ENCODE measurements at regions not wholly inside any gene's neighbourhood (a gene's known extent, or its start where the extent isn't known, plus 50 kb on each side); places are given as distances from the start of the nearest gene placed in this dataset.
"Not testable (repeated sequence)": the region's sequence is repeated elsewhere in the genome, so short reads cannot be mapped to it uniquely, and the experiment has no call there.

- ATAC-seq = peak; percentile 36 to 90 (median 64)
- intact Hi-C loops (cut with DNase I) = no loop called here
- WGBS (ENCODE audit: insufficient coverage, low coverage, low lambda C conversion rate, missing lambda C conversion rate) = 28% methylated on average over 4 of the region's 4 CpGs
Observed at GRCh38 chrX:28133763-28134162, 152.5 kb upstream of the DCAF8L1 start.

GRCh38 chrX:28127662-28128061, 146.4 kb upstream of the DCAF8L1 start:
- TF ChIP-seq POLR2A (IDR thresholded peaks at IDR 0.05) (no peak), CTCF (IDR thresholded peaks at IDR 0.05) (no peak)
- ATAC-seq (no peak), DNase-seq (no peak)
- Histone ChIP-seq H3K27ac (no peak overlapping the region), H3K4me1 (no peaks in the 10 kb centered on the region), H3K36me3 (no peaks in the 10 kb centered on the region), H3K4me3 (no peak overlapping the region), H3K9me3 (no peaks in the 10 kb centered on the region), H3K27me3 (no peaks in the 10 kb centered on the region)
- WGBS (ENCODE audit: insufficient coverage, low coverage, low lambda C conversion rate, missing lambda C conversion rate) = 41% methylated on average over 3 of the region's 3 CpGs
- intact Hi-C loops (cut with DNase I) = no loop called here

More at GRCh38 chrX:28133763-28134162, 152.5 kb upstream of the DCAF8L1 start:
- no peak for DNase-seq
- H3K27me3 ChIP-seq = no peaks in the 10 kb centered on the region
- no peaks in the 10 kb centered on the region for H3K36me3 ChIP-seq
- no peak overlapping the region for H3K4me3 ChIP-seq
- H3K4me1 ChIP-seq = no peaks in the 10 kb centered on the region
- no peak for TF ChIP-seq CTCF (IDR thresholded peaks at IDR 0.05)
- TF ChIP-seq POLR2A (IDR thresholded peaks at IDR 0.05) = no peak
- peak overlapping the region in 1 of 3 donors; percentile 56 for H3K27ac ChIP-seq
- H3K9me3 ChIP-seq = no peaks in the 10 kb centered on the region

- TF ChIP-seq CTCF (IDR thresholded peaks at IDR 0.05) (no peak), POLR2A (IDR thresholded peaks at IDR 0.05) (no peak)
- H3K9me3 ChIP-seq = no peaks in the 10 kb centered on the region
- ATAC-seq = no peak
- DNase-seq = no peak
- no peak overlapping the region for H3K4me3 ChIP-seq
- H3K4me1 ChIP-seq = no peaks in the 10 kb centered on the region
- intact Hi-C loops (cut with DNase I) = no loop called here
- H3K27ac ChIP-seq = no peak overlapping the region
- no peaks in the 10 kb centered on the region for H3K36me3 ChIP-seq
- H3K27me3 ChIP-seq = no peaks in the 10 kb centered on the region
Observed at GRCh38 chrX:28126886-28127285, 145.6 kb upstream of the DCAF8L1 start.

GRCh38 chrX:28124416-28124815, 143.2 kb upstream of the DCAF8L1 start:
- Histone ChIP-seq H3K36me3 (no peaks in the 10 kb centered on the region), H3K27me3 (no peaks in the 10 kb centered on the region), H3K9me3 (no peaks in the 10 kb centered on the region), H3K4me3 (no peak overlapping the region), H3K27ac (no peak overlapping the region), H3K4me1 (no peaks in the 10 kb centered on the region)
- intact Hi-C loops (cut with DNase I) = no loop called here
- DNase-seq (no peak), ATAC-seq (no peak)
- 40% methylated on average over 2 of the region's 2 CpGs for WGBS (ENCODE audit: insufficient coverage, low coverage, low lambda C conversion rate, missing lambda C conversion rate)
- TF ChIP-seq POLR2A (IDR thresholded peaks at IDR 0.05) (no peak), CTCF (IDR thresholded peaks at IDR 0.05) (no peak)

- ATAC-seq; H3K4me3 ChIP-seq; H3K36me3 ChIP-seq; H3K4me1 ChIP-seq; H3K9me3 ChIP-seq; intact Hi-C loops (cut with DNase I); H3K27ac ChIP-seq; H3K27me3 ChIP-seq; DNase-seq: not testable (repeated sequence)
- WGBS (ENCODE audit: insufficient coverage, low coverage, low lambda C conversion rate, missing lambda C conversion rate) = 81% methylated on average over 8 of the region's 8 CpGs
Observed at GRCh38 chrX:28120580-28121245, 139.5 kb upstream of the DCAF8L1 start.
